ENCODE measurements at regions not wholly inside any gene's neighbourhood (a gene's known extent, or its start where the extent isn't known, plus 50 kb on each side); places are given as distances from the start of the nearest gene placed in this dataset.
"Not testable (repeated sequence)": the region's sequence is repeated elsewhere in the genome, so short reads cannot be mapped to it uniquely, and the experiment has no call there.

- DNase-seq (ENCODE audit: low spot score) = no peak
Measured at GRCh38 chr1:95770581-95770980, 536.6 kb downstream of the RWDD3 start.

- DNase-seq (ENCODE audit: low spot score) = no peak
Measured at GRCh38 chr1:95778217-95778616, 544.2 kb downstream of the RWDD3 start.

GRCh38 chr1:95780836-95781235, 546.8 kb downstream of the RWDD3 start:
- DNase-seq (ENCODE audit: low spot score) = no peak

- DNase-seq (ENCODE audit: low spot score) = no peak
Measured at GRCh38 chr1:95790136-95790535, 556.1 kb downstream of the RWDD3 start.

GRCh38 chr1:95793893-95794292, 559.9 kb downstream of the RWDD3 start:
- peak; percentile 5 for DNase-seq (ENCODE audit: low spot score)

GRCh38 chr1:95797761-95798160, 563.8 kb downstream of the RWDD3 start:
- DNase-seq (ENCODE audit: low spot score) = not testable (repeated sequence)

GRCh38 chr1:95806171-95806570, 572.2 kb downstream of the RWDD3 start:
- no peak for DNase-seq (ENCODE audit: low spot score)

- no peak for DNase-seq (ENCODE audit: low spot score)
Measured at GRCh38 chr1:95809391-95809790, 575.4 kb downstream of the RWDD3 start.

GRCh38 chr1:95815511-95815910, 581.5 kb downstream of the RWDD3 start:
- DNase-seq (ENCODE audit: low spot score) = no peak

GRCh38 chr1:95829556-95829955, 595.5 kb downstream of the RWDD3 start:
- DNase-seq (ENCODE audit: low spot score) = no peak

- DNase-seq (ENCODE audit: low spot score) = no peak
Measured at GRCh38 chr1:95832370-95832769, 598.4 kb downstream of the RWDD3 start.

GRCh38 chr1:95849439-95849838, 615.4 kb downstream of the RWDD3 start:
- DNase-seq (ENCODE audit: low spot score) = no peak

GRCh38 chr1:95850165-95850649, 616.2 kb downstream of the RWDD3 start:
- no peak for DNase-seq (ENCODE audit: low spot score)

- no peak for DNase-seq (ENCODE audit: low spot score)
Measured at GRCh38 chr1:95850763-95851162, 616.8 kb downstream of the RWDD3 start.

- no peak for DNase-seq (ENCODE audit: low spot score)
Measured at GRCh38 chr1:95852483-95853070, 618.6 kb downstream of the RWDD3 start.

- DNase-seq (ENCODE audit: low spot score) = no peak
Measured at GRCh38 chr1:95854457-95854856, 620.4 kb downstream of the RWDD3 start.

GRCh38 chr1:95863086-95863485, 629.1 kb downstream of the RWDD3 start:
- DNase-seq (ENCODE audit: low spot score) = no peak

GRCh38 chr1:95865769-95866168, 631.8 kb downstream of the RWDD3 start:
- DNase-seq (ENCODE audit: low spot score) = no peak

- no peak for DNase-seq (ENCODE audit: low spot score)
Measured at GRCh38 chr1:95876276-95876675, 642.3 kb downstream of the RWDD3 start.

GRCh38 chr1:95879498-95880050, 645.6 kb downstream of the RWDD3 start:
- DNase-seq (ENCODE audit: low spot score) = no peak

- DNase-seq (ENCODE audit: low spot score) = no peak
Measured at GRCh38 chr1:95888941-95889390, 655.0 kb downstream of the RWDD3 start.

GRCh38 chr1:95889400-95889799, 655.4 kb downstream of the RWDD3 start:
- DNase-seq (ENCODE audit: low spot score) = no peak

GRCh38 chr1:95893921-95894320, 659.9 kb downstream of the RWDD3 start:
- DNase-seq (ENCODE audit: low spot score) = no peak

- DNase-seq (ENCODE audit: low spot score) = no peak
Measured at GRCh38 chr1:95903060-95903459, 669.0 kb downstream of the RWDD3 start.
